Astrocyte of the spinal cord (primary cell): ENCODE measurements at regions not wholly inside any gene's neighbourhood (a gene's known extent, or its start where the extent isn't known, plus 50 kb on each side); places are given as distances from the start of the nearest gene placed in this dataset.
"Not testable (repeated sequence)": the region's sequence is repeated elsewhere in the genome, so short reads cannot be mapped to it uniquely, and the experiment has no call there.

Experiments used
- DNase-seq: peaks from one replicate; pipeline ENCODE4 v3.0.0; 2011; ENCODE audit warnings: low read depth, low spot score
- H3K4me3 ChIP-seq: 2 replicates; pipeline ENCODE4 v1.5.1; 2011; ENCODE audit warnings: low read depth, mild to moderate bottlenecking, low read length, moderate library complexity
- CTCF ChIP-seq: IDR thresholded peaks from 2 replicates; pipeline ENCODE4 v1.5.1; 2012; ENCODE audit warnings: low read depth, mild to moderate bottlenecking, low read length, inconsistent platforms
- in situ Hi-C: cut with HindIII; loops from 2 replicates; pipeline ENCODE4 v1.10.0; 2017; ENCODE audit warnings: low sequenced_read_pairs

DNA sequence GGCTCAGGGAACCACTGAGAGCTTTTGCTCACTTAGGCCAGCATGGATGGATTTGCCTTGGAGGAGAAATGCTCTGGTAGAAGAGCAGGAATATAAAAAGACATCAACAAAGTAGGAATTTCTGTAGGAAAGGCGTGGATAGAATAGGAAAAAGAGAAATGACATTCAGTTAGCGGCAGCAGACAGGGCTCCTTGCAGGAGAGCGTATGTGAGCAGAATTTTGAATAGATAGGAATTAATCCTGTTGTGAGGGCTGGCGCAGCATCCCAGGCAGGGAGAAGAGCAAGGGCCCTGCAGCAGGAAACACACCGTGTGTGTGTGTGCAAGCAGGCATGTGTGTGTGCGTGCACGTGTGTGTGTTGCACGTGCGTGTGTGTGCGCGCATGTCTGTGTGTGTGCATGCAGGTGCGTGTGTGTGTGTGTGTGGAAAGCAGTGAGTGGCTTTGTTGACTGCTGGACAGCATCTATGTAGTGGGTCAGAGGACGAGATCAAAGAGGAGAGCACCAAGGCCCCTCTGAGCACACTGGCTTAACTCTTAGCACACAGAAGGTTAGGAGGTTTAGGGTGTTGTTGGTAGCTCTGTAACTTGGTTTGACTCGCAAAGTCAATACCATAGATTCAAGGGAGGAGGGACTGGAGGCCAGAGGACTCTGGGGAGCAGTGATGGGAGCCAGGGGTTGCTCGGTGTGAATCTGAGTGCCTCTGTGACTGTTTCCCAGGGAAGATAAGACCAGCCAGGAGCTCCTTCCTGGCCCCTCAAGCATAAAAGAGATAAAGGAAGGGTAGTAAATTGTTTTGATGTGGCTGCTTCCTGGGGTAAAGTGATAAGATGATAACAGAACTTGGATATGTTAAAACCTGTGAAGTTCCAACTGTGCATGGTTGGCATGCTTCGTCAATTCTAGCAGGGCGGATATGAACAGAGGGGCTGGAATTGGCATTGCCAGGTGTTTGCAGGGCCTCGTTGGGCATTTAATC, 639.5 kb downstream of the NR2F2 start:
- TF ChIP-seq CTCF = no peak

GRCh38 chr15:96972201-96972600, 641.7 kb downstream of the NR2F2 start:
- no peak for TF ChIP-seq CTCF
- in situ Hi-C loops = no loop called here
- DNase-seq = no peak
- no peak overlapping the region for H3K4me3 ChIP-seq

More for the DNA sequence above, 639.5 kb downstream of the NR2F2 start:
- in situ Hi-C loops = no loop called here
- DNase-seq = no peak
- H3K4me3 ChIP-seq = no peak overlapping the region

DNA sequence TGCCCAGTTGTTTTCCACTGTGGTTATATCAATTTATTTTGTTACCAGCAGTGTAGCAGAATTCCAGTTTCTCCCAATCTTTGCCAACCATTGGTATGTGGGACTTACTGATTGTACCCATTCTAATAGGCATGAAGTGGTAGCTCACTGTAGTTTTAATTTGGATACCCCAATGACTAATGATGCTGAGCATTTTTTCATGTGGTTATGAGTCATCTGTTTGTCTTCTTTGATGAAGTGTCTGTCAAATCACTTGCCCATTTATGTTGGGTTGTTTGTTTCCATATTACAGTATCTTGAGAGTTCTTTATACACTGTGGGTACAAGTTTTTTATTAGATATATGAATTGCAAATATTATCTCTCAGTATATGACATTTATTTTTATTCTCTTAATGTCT, 644.3 kb downstream of the NR2F2 start:
- in situ Hi-C loops = no loop called here
- no peak for TF ChIP-seq CTCF
- DNase-seq = no peak
- H3K4me3 ChIP-seq = no peak overlapping the region

DNA sequence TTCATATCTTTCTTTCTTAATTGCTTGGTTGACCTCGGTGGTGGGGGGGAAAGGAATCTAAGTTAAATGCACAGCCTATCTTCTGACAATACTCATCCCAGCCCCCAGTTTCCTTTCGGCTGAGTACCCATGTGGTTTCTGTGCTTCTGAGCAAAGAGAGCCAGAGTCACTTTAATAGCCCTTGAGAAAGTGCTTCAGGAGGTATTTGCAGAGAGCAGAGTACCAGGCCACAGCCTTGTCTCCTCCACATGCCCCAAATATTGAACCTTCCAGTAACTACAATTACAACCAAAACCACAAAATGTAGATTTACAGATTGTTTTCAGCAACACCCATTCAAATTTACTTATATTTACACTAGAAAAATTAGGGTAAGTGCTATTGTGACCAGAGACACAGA, 647.4 kb downstream of the NR2F2 start:
- TF ChIP-seq CTCF = no peak
- H3K4me3 ChIP-seq = no peak overlapping the region
- no peak for DNase-seq
- in situ Hi-C loops = no loop called here

DNA sequence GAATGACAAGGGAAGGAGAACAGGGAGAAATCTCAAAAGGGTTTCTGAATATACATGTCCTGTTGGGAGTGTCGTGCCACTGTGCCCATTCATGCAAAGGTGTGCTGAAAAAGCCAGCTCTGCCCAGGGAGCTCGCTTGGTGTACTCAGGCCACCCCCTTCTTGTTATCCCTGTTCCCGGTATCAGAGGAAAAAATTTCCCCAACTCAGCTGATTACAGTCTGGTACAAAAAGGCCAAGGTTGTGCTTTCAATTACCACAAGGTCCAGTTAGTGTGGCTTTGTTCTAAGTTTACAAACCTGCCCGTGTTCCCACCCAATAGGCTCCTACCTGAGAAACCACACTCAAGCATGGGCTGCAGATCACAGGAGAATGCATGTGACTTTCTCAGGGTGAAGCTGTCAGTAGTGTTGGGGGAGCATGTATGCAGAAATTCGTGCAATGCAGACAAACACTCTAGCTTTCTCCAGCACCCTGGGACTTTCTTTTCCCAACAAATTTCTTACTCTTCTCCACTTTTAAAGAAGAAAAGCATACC, 648.5 kb downstream of the NR2F2 start:
- H3K4me3 ChIP-seq = no peak overlapping the region
- no peak for DNase-seq
- in situ Hi-C loops = no loop called here
- no peak for TF ChIP-seq CTCF

DNA sequence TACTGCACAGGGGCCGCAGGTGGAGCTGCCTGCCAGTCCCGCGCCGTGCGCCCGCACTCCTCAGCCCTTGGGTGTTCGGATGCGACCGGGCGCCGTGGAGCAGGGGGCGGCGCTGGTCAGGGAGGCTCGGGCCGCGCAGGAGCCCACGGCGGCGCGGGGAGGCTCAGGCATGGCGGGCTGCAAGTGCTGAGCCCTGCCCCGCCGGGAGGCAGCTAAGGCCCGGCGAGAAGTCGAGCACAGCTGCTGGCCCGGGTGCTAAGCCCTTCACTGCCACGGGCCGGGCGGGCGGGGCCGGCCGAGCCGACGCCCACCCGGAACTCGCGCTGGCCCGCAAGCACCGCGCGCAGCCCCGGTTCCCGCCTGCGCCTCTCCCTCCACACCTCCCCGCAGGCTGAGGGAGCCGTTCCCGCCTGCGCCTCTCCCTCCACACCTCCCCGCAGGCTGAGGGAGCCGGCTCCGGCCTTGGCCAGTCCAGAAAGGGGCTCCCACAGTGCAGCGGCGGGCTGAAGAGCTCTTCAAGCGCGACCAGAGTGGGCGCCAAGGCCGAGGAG, 653.7 kb downstream of the NR2F2 start:
- H3K4me3 ChIP-seq, in situ Hi-C loops, DNase-seq: not testable (repeated sequence)

DNA sequence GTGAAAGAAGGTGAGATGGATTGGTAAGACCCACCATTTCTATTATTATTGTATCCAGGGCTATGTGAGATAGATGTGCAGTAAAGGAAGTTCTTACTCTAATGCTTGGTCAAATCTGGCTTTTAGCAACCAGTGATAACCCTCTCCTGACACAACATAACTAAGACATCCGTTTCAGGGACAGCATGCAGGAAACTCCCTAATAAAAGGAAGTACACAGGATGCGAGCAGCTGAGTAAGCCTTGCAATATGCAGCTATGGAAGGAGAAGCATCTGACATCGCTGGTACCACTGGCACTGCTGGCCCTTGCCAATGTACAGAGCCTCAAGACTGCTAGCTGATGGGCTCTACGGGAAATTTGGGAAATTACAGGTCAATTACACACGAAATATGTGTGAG, 662.3 kb downstream of the NR2F2 start:
- in situ Hi-C loops = no loop called here
- no peak overlapping the region for H3K4me3 ChIP-seq
- DNase-seq = no peak
- TF ChIP-seq CTCF = no peak
